ENCODE measurements at regions not wholly inside any gene's neighbourhood (a gene's known extent, or its start where the extent isn't known, plus 50 kb on each side); places are given as distances from the start of the nearest gene placed in this dataset.

DNA sequence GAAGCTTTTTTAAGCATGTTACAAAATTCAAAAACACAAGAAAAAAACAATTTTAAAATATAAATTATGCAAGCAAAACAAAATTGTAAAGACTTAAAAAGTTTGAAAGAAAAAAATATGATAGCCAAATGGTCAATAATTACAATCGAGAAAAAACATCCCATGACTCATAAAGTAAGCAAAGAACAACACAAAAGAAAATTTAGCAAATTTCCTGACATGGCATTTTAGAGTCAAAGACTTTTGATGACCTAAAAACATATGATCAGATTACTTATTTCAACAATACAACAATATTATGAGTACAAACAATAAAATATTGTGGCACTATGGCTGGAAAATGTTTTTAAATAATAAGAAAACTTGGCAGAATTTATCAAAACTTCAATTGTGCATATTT lies 312.1 kb upstream of the MEOX2 start:
- no peak for DNase-seq (ENCODE audit: low read depth, low spot score)
- intact Hi-C loops (cut with micrococcal nuclease; ENCODE audit: unreplicated experiment) = no loop called here
- H3K4me3 ChIP-seq (ENCODE audit: low read depth in 2 of 2, low read length in 2 of 2) = no peak overlapping the region
- H3K27ac ChIP-seq (ENCODE audit: low read length) = no peak overlapping the region
- ChIA-PET CTCF (no interaction called here), POLR2A (no interaction called here)
- no TSS peak for BruUV-seq (replicated peaks)
- no peaks in the 10 kb centered on the region for H3K4me1 ChIP-seq (ENCODE audit: control insufficient read depth, insufficient read depth, low read length)
- no peaks in the 10 kb centered on the region for H3K36me3 ChIP-seq (ENCODE audit: control insufficient read depth, insufficient read depth, low read length)
- no peaks in the 10 kb centered on the region for H3K9me3 ChIP-seq (ENCODE audit: control insufficient read depth, insufficient read depth, low read depth, low read length)
- no peak for TF ChIP-seq SIN3A (IDR thresholded peaks at IDR 0.05; ENCODE audit: borderline replicate concordance, insufficient read depth, low read depth, low read length)
- TF ChIP-seq TCF7L2 (IDR thresholded peaks at IDR 0.05; ENCODE audit: low read depth, low read length) = no peak
- TF ChIP-seq, protein P1, sequence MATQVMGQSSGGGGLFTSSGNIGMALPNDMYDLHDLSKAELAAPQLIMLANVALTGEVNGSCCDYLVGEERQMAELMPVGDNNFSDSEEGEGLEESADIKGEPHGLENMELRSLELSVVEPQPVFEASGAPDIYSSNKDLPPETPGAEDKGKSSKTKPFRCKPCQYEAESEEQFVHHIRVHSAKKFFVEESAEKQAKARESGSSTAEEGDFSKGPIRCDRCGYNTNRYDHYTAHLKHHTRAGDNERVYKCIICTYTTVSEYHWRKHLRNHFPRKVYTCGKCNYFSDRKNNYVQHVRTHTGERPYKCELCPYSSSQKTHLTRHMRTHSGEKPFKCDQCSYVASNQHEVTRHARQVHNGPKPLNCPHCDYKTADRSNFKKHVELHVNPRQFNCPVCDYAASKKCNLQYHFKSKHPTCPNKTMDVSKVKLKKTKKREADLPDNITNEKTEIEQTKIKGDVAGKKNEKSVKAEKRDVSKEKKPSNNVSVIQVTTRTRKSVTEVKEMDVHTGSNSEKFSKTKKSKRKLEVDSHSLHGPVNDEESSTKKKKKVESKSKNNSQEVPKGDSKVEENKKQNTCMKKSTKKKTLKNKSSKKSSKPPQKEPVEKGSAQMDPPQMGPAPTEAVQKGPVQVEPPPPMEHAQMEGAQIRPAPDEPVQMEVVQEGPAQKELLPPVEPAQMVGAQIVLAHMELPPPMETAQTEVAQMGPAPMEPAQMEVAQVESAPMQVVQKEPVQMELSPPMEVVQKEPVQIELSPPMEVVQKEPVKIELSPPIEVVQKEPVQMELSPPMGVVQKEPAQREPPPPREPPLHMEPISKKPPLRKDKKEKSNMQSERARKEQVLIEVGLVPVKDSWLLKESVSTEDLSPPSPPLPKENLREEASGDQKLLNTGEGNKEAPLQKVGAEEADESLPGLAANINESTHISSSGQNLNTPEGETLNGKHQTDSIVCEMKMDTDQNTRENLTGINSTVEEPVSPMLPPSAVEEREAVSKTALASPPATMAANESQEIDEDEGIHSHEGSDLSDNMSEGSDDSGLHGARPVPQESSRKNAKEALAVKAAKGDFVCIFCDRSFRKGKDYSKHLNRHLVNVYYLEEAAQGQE (IDR thresholded peaks at IDR 0.05; ENCODE audit: insufficient read depth in 1 of 2, low read depth in 2 of 2, low read length in 1 of 2) = no peak
- TF ChIP-seq, protein P2, sequence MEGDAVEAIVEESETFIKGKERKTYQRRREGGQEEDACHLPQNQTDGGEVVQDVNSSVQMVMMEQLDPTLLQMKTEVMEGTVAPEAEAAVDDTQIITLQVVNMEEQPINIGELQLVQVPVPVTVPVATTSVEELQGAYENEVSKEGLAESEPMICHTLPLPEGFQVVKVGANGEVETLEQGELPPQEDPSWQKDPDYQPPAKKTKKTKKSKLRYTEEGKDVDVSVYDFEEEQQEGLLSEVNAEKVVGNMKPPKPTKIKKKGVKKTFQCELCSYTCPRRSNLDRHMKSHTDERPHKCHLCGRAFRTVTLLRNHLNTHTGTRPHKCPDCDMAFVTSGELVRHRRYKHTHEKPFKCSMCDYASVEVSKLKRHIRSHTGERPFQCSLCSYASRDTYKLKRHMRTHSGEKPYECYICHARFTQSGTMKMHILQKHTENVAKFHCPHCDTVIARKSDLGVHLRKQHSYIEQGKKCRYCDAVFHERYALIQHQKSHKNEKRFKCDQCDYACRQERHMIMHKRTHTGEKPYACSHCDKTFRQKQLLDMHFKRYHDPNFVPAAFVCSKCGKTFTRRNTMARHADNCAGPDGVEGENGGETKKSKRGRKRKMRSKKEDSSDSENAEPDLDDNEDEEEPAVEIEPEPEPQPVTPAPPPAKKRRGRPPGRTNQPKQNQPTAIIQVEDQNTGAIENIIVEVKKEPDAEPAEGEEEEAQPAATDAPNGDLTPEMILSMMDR (IDR thresholded peaks at IDR 0.05) = no peak
- no peak for TF ChIP-seq POLR2AphosphoS5 (IDR thresholded peaks at IDR 0.05; ENCODE audit: low read depth, low read length)
- ATAC-seq = no peak
- in situ Hi-C loops (cut with HindIII; ENCODE audit: low pct_unique_long_range_greater_than_20kb, low sequenced_read_pairs) = no loop called here
- H3K27me3 ChIP-seq (ENCODE audit: control insufficient read depth, insufficient read depth, low read length) = no peaks in the 10 kb centered on the region

DNA sequence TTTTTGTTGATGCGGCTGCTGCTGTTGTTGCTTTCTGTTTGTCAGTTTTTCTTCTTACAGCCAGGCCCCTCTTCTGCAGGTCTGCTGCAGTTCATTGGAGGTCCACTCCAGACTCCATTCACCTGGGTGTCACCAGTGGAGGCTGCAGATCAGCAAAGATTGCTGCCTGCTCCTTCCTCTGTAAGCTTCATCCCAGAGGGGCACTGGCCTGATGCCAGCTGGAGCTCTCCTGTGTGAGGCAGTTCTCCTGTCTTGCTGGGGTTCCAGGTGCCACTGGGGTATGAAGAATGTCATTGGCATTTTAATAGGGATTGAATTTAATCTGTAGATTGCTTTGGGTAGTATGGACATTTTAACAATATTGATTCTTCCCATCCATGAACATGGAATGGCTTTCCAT lies 308.5 kb upstream of the MEOX2 start:
- CTCF ChIA-PET = no interaction called here

More for the DNA sequence above, 308.5 kb upstream of the MEOX2 start:
- POLR2A ChIA-PET = no interaction called here
- Histone ChIP-seq H3K27ac (ENCODE audit: low read length) (no peak overlapping the region), H3K36me3 (ENCODE audit: control insufficient read depth, insufficient read depth, low read length) (no peaks in the 10 kb centered on the region), H3K9me3 (ENCODE audit: control insufficient read depth, insufficient read depth, low read depth, low read length) (no peaks in the 10 kb centered on the region), H3K4me3 (ENCODE audit: low read depth in 2 of 2, low read length in 2 of 2) (no peak overlapping the region), H3K4me1 (ENCODE audit: control insufficient read depth, insufficient read depth, low read length) (no peaks in the 10 kb centered on the region), H3K27me3 (ENCODE audit: control insufficient read depth, insufficient read depth, low read length) (no peaks in the 10 kb centered on the region)
- TF ChIP-seq POLR2AphosphoS5 (IDR thresholded peaks at IDR 0.05; ENCODE audit: low read depth, low read length) (no peak), TCF7L2 (IDR thresholded peaks at IDR 0.05; ENCODE audit: low read depth, low read length) (no peak), SIN3A (IDR thresholded peaks at IDR 0.05; ENCODE audit: borderline replicate concordance, insufficient read depth, low read depth, low read length) (no peak)
- TF ChIP-seq, protein P1 (IDR thresholded peaks at IDR 0.05; ENCODE audit: insufficient read depth in 1 of 2, low read depth in 2 of 2, low read length in 1 of 2) = no peak
- TF ChIP-seq, protein P2 (IDR thresholded peaks at IDR 0.05) = no peak
- ATAC-seq = no peak
- intact Hi-C loops (cut with micrococcal nuclease; ENCODE audit: unreplicated experiment) (no loop called here), in situ Hi-C loops (cut with HindIII; ENCODE audit: low pct_unique_long_range_greater_than_20kb, low sequenced_read_pairs) (no loop called here)
- BruUV-seq (replicated peaks) = no TSS peak
- no peak for DNase-seq (ENCODE audit: low read depth, low spot score)

Data from Panc1 (cell line).